Body of pancreas (tissue), 4 donors: ENCODE measurements at regions not wholly inside any gene's neighbourhood (a gene's known extent, or its start where the extent isn't known, plus 50 kb on each side); places are given as distances from the start of the nearest gene placed in this dataset.

Experiments
- ATAC-seq: fragments of 150-250 bp; one replicate; pipeline ENCODE4 v1.9.1; 2016
- DNase-seq, 4 donors: peaks; one replicate each; pipeline ENCODE4 v3.0.0-alpha.2; 2019
- H3K27ac ChIP-seq, 4 donors: fragments of 200-600 bp; sonication (generic); 1 replicate in 3 of 4; 2 replicates in 1 of 4; pipeline versions ENCODE4 v1.5.1 to v1.6.1; 2016 to 2019; ENCODE audit warnings: mild to moderate bottlenecking in 1 of 4, mixed read lengths in 1 of 4, moderate library complexity in 1 of 4
- H3K27me3 ChIP-seq, 2 donors: fragments of 200-600 bp; sonication (generic); one replicate each; pipeline ENCODE4 v1.6.0; 2016; ENCODE audit warnings: mild to moderate bottlenecking in 1 of 2
- H3K36me3 ChIP-seq, 2 donors: fragments of 200-600 bp; sonication (generic); replicated peaks in 1 of 2; 2 replicates each; pipeline ENCODE4 v1.5.1; 2016; ENCODE audit warnings: low read depth in 2 of 2; ENCODE audit not compliant: insufficient read depth in 1 of 2
- H3K4me1 ChIP-seq: fragments of 200-600 bp; sonication (generic); one replicate; pipeline ENCODE4 v1.6.0; 2016
- H3K4me3 ChIP-seq, 2 donors: fragments of 200-600 bp; sonication (generic); 1 replicate in 1 of 2; 2 replicates in 1 of 2; pipeline ENCODE4 v1.5.1; 2016 to 2019
- H3K9me3 ChIP-seq, 3 donors: fragments of 200-600 bp; sonication (generic); 1 replicate in 2 of 3; 2 replicates in 1 of 3; pipeline ENCODE4 v1.5.1; 2016
- CTCF ChIP-seq, 7 experiments: fragments of 450-650 bp in 4 of 7; fragments of 200-600 bp in 3 of 7; sonication (generic) in 3 of 7; IDR thresholded peaks; one replicate each; pipeline ENCODE4 v1.5.1; 2016 to 2019; ENCODE audit warnings: antibody characterized with exemption in 7 of 7
- POLR2A ChIP-seq, 3 donors: fragments of 450-650 bp; IDR thresholded peaks; one replicate each; pipeline ENCODE4 v1.6.1; 2016; ENCODE audit warnings: antibody characterized with exemption in 3 of 3, mild to moderate bottlenecking in 2 of 3
- WGBS, 2 donors: methylation state at CpG; one replicate each; pipeline ENCODE4 v1.1.5; 2017; 5-methylcytosine and 5-hydroxymethylcytosine counted together
- intact Hi-C: fragments of 100-400 bp; cut with DNase I; formaldehyde crosslinking; loops from one replicate; pipeline ENCODE4 v1.15.1; 2023

- 79 to 84% methylated on average over 4 of the region's 4 CpGs for WGBS, 2 donors
- Histone ChIP-seq H3K27ac (no peak overlapping the region), H3K4me3 (no peak overlapping the region), H3K4me1 (no peaks in the 10 kb centered on the region), H3K27me3 (no peaks in the 10 kb centered on the region), H3K9me3 (no peaks in the 10 kb centered on the region), H3K36me3 (no peaks in the 10 kb centered on the region)
- no peak for ATAC-seq
- DNase-seq, result no peak
- intact Hi-C loops, result no loop called here
- TF ChIP-seq CTCF (IDR thresholded peaks at IDR 0.05) (no peak), POLR2A (IDR thresholded peaks at IDR 0.05) (no peak)
Observed at GRCh38 chr5:162858770-162859169, 578.6 kb upstream of the CCNG1 start.

- H3K9me3 ChIP-seq, result peaks cover 0 to 5% (median 0%) of the 10 kb centered on the region in 3 donors
- H3K4me1 ChIP-seq, result no peaks in the 10 kb centered on the region
- no peak overlapping the region for H3K4me3 ChIP-seq
Observed at GRCh38 chr5:162870966-162871365, 566.4 kb upstream of the CCNG1 start.

GRCh38 chr5:162882629-162883028 is 554.8 kb upstream of the CCNG1 start:
- H3K27ac ChIP-seq, result no peak overlapping the region
- no peak overlapping the region for H3K4me3 ChIP-seq
- H3K9me3 ChIP-seq, result no peaks in the 10 kb centered on the region
- TF ChIP-seq POLR2A (IDR thresholded peaks at IDR 0.05) (no peak), CTCF (IDR thresholded peaks at IDR 0.05) (no peak)
- intact Hi-C loops, result no loop called here
- ATAC-seq (no peak), DNase-seq (no peak)
- 56 to 86% methylated on average over 6 to 11 of the region's 12 CpGs for WGBS, 2 donors
- no peaks in the 10 kb centered on the region for H3K4me1 ChIP-seq
- H3K36me3 ChIP-seq, result no peaks in the 10 kb centered on the region
- H3K27me3 ChIP-seq, result no peaks in the 10 kb centered on the region

More at GRCh38 chr5:162870966-162871365, 566.4 kb upstream of the CCNG1 start:
- H3K27ac ChIP-seq, result no peak overlapping the region
- intact Hi-C loops, result no loop called here
- DNase-seq (no peak), ATAC-seq (no peak)
- H3K27me3 ChIP-seq, result no peaks in the 10 kb centered on the region
- H3K36me3 ChIP-seq, result no peaks in the 10 kb centered on the region
- TF ChIP-seq POLR2A (IDR thresholded peaks at IDR 0.05), result no peak
- TF ChIP-seq CTCF (IDR thresholded peaks at IDR 0.05), result no peak

- TF ChIP-seq POLR2A (IDR thresholded peaks at IDR 0.05) (no peak), CTCF (IDR thresholded peaks at IDR 0.05) (no peak)
- intact Hi-C loops, result no loop called here
- 46 to 59% methylated on average over 6 of the region's 6 CpGs for WGBS, 2 donors
Observed at GRCh38 chr5:162886717-162887116, 550.7 kb upstream of the CCNG1 start.

GRCh38 chr5:162888268-162888667 is 549.1 kb upstream of the CCNG1 start:
- no peak overlapping the region for H3K27ac ChIP-seq
- WGBS, 2 donors, result 53 to 69% methylated on average over 2 of the region's 2 CpGs
- ATAC-seq (no peak), DNase-seq (no peak)
- no peaks in the 10 kb centered on the region for H3K36me3 ChIP-seq
- no peaks in the 10 kb centered on the region for H3K4me1 ChIP-seq
- no peaks in the 10 kb centered on the region for H3K27me3 ChIP-seq
- H3K9me3 ChIP-seq, result no peaks in the 10 kb centered on the region
- TF ChIP-seq POLR2A (IDR thresholded peaks at IDR 0.05), result no peak
- intact Hi-C loops, result no loop called here
- no peak overlapping the region for H3K4me3 ChIP-seq

More at GRCh38 chr5:162886717-162887116, 550.7 kb upstream of the CCNG1 start:
- H3K9me3 ChIP-seq, result no peaks in the 10 kb centered on the region
- H3K36me3 ChIP-seq, result no peaks in the 10 kb centered on the region
- H3K27me3 ChIP-seq, result no peaks in the 10 kb centered on the region
- no peak overlapping the region for H3K27ac ChIP-seq
- DNase-seq, result no peak
- no peaks in the 10 kb centered on the region for H3K4me1 ChIP-seq
- no peak for ATAC-seq
- H3K4me3 ChIP-seq, result no peak overlapping the region
